Activated CD4-positive, CD25-positive, alpha-beta regulatory T cell treated with anti-CD3 and anti-CD28 coated beads, Interleukin-2, amount 50 U/mL, for 16 hours (primary cell): ENCODE measurements at regions not wholly inside any gene's neighbourhood (a gene's known extent, or its start where the extent isn't known, plus 50 kb on each side); places are given as distances from the start of the nearest gene placed in this dataset.
"Not testable (repeated sequence)": the region's sequence is repeated elsewhere in the genome, so short reads cannot be mapped to it uniquely, and the experiment has no call there.

ENCODE experiments used
- DNase-seq: peaks from one replicate; pipeline ENCODE4 v3.0.0-alpha.2; 2020; ENCODE audit warnings: low read depth, low spot score

DNA sequence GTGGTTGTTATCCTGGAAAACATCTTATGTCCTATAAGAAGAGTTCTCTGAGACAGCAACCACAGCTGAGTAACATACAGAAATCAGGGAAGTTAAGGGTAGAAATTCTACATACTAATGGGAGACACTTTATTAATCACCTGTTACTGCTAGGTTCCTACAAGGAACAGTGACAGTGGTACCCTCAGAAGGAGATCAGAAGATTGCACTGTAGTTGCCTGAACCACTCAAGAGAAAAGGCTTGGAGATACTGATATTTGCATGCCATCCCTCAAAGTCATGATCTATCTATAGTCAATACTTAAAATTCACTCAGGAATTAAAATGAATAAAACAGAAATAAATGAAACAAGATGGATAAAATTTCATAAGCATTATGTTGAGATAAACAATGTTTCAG is 136.0 kb downstream of the LMLN start:
- no peak for DNase-seq

- no peak for DNase-seq
Measured at GRCh38 chr3:198097048-198097447, 137.0 kb downstream of the LMLN start.

DNA sequence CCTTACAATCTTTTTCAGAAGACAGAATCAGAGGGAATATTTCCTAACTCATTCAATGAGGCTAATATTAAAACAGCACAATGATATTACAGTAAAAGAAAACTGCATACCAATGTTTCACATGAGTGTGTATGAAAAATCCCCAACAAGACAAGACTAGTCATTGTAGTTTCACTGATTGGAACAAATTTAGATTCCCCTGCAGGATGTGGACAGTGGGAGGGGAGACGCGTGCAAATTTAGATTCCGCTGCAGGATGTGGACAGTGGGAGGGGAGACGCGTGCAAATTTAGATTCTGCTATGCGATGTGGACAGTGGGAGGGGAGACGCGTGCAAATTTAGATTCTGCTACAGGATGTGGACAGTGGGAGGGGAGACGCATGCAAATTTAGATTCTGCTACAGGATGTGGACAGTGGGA is 138.7 kb downstream of the LMLN start:
- DNase-seq: not testable (repeated sequence)

DNA sequence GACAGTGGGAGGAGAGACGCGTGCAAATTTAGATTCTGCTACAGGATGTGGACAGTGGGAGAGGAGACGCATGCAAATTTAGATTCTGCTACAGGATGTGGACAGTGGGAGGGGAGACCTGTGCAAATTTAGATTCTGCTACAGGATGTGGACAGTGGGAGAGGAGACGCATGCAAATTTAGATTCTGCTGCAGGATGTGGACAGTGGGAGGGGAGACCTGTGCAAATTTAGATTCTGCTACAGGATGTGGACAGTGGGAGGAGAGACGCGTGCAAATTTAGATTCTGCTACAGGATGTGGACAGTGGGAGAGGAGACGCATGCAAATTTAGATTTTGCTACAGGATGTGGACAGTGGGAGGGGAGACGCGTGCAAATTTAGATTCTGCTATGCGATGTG is 143.1 kb downstream of the LMLN start:
- not testable (repeated sequence) for DNase-seq

DNA sequence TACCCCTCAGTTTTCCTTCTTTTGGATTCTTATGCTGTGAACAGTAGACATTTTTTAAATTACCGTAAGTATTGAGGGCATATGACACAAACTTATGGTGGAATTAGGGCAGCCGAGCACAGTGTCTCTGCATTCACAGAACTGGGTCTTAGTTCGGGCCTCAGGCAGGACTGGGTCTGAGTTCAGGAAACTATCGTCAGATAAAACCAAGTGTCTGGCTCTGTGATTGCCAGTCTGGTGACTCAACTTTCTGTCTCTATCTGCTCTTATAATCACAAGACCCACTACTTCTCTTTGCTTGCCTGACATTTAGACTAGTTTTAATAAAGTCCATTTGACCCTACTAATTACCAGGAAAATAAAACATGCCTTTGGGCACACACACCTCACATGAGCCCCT is 146.2 kb downstream of the LMLN start:
- DNase-seq: no peak

DNA sequence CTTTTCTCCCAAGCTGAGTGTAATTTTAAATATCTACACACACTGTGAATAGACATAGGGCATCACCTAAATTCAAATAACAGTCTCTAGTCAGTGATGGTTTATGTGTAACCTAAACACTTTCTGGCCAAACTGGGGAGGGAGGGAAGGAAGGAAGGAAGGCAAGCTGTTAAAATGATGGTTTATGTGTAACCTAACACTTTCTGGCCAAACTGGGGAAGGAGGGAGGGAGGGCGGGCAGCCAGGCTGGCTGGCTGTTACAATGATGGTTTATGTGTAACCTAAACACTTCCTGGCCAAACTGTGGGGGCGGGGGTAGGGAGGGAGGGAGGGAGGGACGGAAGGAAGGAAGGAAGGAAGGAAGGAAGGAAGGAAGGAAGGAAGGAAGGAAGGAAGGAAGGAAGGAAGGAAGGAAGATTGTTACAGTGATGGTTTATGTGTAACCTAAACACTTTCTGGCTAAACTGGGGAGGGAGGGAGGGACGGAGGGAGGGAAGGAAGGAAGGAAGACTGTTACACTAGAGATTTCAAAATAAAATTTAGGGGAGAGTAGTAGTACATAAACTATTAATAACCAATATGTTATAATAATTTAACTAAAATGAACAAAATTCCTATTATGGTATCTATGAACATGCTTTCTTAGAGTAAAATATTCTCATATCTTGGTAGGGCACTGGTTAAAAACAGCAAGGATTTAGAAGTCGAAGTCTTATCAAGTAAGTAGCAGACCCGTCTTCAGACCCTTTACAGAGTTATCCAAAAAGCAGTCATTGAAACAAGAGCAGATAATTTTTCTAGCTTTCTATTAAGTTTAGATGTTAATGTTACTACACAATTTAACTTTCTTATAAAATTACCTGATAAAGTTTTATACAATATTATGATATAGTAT is 148.1 kb downstream of the LMLN start:
- no peak for DNase-seq

DNA sequence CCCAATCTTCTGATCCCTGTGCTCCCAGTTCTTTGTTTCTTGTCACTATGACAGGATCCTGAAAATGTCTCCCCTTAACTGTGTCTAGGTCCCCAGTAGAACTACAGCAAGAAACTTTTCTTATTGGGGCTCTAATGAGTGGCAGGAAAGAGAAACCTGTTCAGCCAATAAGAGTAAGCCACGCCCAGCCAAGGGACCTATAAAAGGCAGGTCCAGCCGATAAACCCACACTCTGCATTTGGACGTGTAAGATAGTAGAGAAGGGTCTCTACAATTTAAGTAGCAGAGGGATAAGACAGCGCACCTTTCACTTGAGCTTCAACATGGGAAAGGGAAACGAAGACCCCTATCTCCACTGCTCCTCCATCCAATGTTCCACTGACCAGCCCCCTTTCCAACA is 149.9 kb downstream of the LMLN start:
- no peak for DNase-seq

DNA sequence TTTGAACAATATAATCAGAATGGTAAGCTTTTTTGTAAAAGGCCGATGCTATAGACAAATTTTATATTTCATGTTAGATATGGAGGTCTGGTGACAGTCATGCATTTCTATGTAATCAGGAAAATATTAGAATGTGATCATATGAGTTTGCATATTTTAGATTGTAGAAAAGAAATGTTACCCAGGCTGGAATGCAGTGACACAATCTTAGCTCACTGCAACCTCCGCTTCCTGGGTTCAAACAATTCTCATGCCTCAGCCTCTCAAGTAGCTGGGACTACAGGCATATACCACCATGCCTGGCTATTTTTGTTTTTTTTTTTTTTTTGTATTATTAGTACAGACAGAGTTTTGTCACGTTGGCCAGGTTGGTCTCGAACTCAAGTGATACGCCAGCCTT is 152.0 kb downstream of the LMLN start:
- DNase-seq: no peak

DNA sequence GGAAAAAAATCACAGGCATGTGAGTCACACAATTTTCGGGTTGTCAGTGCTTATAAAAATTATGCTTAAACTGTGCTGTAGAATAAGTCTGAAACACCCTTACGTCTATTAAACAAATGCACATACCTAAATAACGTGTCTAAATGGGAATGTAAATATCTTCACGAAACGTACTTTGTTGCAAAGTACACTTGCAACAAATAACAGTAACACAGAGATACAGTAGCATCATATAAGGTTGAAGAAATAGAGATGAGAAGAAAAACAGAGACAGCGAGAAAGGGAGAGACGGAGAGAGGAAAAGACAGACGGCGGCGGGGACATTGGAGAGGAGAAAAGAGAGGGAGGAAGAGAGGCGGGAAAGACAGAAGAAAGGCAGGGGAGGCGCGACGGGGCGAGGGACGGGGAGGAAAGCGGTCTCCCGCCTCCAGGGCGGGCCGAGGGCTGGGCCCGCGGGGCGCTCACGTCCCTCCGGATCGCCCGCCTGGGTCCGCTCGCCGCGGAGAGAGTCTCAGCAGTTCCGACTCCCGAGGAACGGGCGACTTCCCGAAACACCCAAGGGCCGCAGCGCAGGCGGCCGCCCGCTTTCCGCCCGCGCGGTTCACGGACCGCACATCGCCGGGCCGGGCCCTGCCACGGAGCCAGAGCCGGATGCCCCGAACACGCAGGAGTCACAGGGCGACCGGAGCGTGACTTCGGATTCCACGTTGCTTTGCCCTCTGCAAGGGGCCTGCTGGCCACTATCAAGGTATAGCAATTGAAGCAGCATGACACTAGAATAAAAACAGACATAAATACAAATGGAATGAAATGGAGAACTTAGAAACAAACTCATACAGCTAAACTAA is 153.4 kb downstream of the LMLN start:
- no peak for DNase-seq

DNA sequence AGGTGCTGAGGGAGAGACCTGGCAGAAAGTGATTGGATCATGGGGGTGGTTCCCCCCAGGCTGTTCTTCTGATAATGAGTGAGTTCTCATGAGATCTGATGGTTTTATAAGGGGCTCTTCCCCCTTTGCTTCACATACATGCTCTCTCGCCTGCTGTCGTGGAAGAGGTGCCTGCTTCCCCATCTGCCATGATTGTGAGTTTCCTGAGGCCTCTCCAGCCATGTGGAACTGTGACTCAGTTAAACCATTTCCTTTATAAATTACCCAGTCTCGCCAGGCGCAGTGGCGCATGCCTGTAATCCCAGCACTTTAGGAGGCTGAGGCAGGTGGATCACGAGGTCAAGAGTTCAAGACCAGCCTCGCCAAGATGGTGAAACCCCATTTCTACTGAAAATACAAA is 154.5 kb downstream of the LMLN start:
- not testable (repeated sequence) for DNase-seq

- not testable (repeated sequence) for DNase-seq
Measured at GRCh38 chr3:198122184-198122583, 162.2 kb downstream of the LMLN start.

- DNase-seq: not testable (repeated sequence)
Measured at GRCh38 chr3:198137038-198137835, 177.2 kb downstream of the LMLN start.

GRCh38 chr3:198138205-198138604 is 178.2 kb downstream of the LMLN start:
- DNase-seq: not testable (repeated sequence)

DNA sequence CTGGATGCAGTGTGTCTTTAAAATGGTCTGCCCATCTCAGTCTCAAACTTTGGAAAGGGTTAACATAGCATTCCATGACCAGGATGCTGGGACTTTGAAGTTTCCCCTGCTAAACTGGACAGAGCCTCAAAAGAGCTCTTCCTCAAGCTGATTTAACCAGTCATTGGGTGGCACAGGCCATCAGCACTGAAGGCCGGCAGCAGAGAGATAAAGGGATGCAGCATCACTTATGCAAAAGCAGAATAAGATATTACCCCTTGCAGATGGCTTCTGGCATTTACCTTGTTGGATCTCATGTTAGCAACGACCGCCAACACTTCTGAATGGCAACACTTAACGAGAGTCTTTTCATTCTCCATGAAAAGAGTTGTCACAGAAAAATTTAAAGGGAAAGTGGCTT is 179.0 kb downstream of the LMLN start:
- not testable (repeated sequence) for DNase-seq

- DNase-seq: not testable (repeated sequence)
Measured at GRCh38 chr3:198139513-198140167, 179.6 kb downstream of the LMLN start.

DNA sequence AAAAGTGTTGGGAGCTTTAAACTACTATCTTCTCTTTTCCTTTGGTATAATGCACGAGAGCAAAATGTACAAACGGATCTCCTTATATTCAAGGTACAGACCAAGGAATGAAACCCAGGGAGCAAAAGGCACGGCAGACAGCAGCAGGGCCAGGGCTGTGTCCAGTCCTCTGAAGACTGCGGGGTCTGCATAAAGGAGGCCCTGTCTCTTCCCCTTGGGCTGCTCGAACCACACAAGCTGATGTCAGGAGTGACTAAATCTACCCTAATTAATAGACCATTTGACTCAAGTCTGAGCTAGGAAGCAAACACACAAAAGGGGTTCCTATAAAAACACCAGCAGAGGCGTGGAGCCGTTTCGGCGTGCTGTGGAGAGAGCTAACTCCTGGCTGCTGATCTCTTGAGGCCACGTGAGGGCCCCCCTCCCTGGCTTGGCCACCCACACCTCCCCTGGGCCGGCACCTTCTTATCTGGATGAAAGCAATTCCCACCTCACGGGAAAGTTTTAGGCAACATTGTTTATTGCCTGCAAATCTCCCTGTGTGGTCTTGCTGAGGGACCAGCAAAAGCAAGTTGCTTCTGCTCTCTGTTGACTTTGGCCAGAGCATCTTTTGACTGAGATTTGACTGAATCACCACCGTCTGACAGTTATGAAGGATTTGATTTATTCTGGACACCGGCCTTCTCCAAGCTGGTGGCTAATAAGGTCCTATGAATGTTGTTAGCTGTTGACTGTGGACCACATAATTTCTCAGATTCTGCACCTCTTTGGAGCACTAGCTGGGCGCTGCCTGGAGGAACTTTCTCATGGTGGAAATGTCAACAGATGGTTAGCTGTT is 183.5 kb downstream of the LMLN start:
- not testable (repeated sequence) for DNase-seq

- DNase-seq: not testable (repeated sequence)
Measured at GRCh38 chr3:198145231-198145784, 185.3 kb downstream of the LMLN start.

GRCh38 chr3:198146070-198146469 is 186.1 kb downstream of the LMLN start:
- not testable (repeated sequence) for DNase-seq

- DNase-seq: not testable (repeated sequence)
Measured at GRCh38 chr3:198146559-198147164, 186.6 kb downstream of the LMLN start.
